H1 (cell line): ENCODE measurements at regions not wholly inside any gene's neighbourhood (a gene's known extent, or its start where the extent isn't known, plus 50 kb on each side); places are given as distances from the start of the nearest gene placed in this dataset.

Source experiments
- CHD7 ChIP-seq: fragments of 300-600 bp; sonication (generic); IDR thresholded peaks from 2 replicates; pipeline ENCODE4 v1.7.1; 2012; ENCODE audit warnings: low read length, moderate library complexity, mild to moderate bottlenecking, inconsistent platforms; ENCODE audit not compliant: insufficient replicate concordance
- CREB1 ChIP-seq: IDR thresholded peaks from 2 replicates; pipeline ENCODE4 v1.6.1; 2012; ENCODE audit warnings: inconsistent platforms

- TF ChIP-seq CHD7 (no peak), CREB1 (no peak)
Observed at GRCh38 chr2:217387776-217388387, 528.0 kb upstream of the TNP1 start (continued).
